HAP-1 (cell line): ENCODE measurements at regions not wholly inside any gene's neighbourhood (a gene's known extent, or its start where the extent isn't known, plus 50 kb on each side); places are given as distances from the start of the nearest gene placed in this dataset.
"Not testable (repeated sequence)": the region's sequence is repeated elsewhere in the genome, so short reads cannot be mapped to it uniquely, and the experiment has no call there.

Experiments used
- DNase-seq, 2 experiments: peaks; one replicate each; pipeline ENCODE4 v3.0.0-alpha.2; 2016 to 2020; ENCODE audit warnings: low spot score in 2 of 2
- H3K27me3 ChIP-seq: fragments of 250-450 bp; sonication (Bioruptor Pico); 2 replicates; pipeline ENCODE4 v1.5.1; 2020; ENCODE audit warnings: low read depth, mild to moderate bottlenecking, moderate library complexity
- H3K36me3 ChIP-seq: fragments of 250-450 bp; sonication (Bioruptor Pico); replicated peaks from 2 replicates; pipeline ENCODE4 v1.5.1; 2020; ENCODE audit warnings: mild to moderate bottlenecking
- H3K4me1 ChIP-seq: fragments of 250-450 bp; sonication (Bioruptor Pico); 2 replicates; pipeline ENCODE4 v1.5.1; 2020; ENCODE audit warnings: mild to moderate bottlenecking
- H3K4me3 ChIP-seq: fragments of 250-450 bp; sonication (Bioruptor Pico); 2 replicates; pipeline ENCODE4 v1.5.1; 2020; ENCODE audit warnings: mild to moderate bottlenecking, moderate library complexity
- H3K9me3 ChIP-seq: fragments of 250-450 bp; sonication (Bioruptor Pico); 2 replicates; pipeline ENCODE4 v1.5.1; 2020; ENCODE audit warnings: mild to moderate bottlenecking, moderate library complexity
- in situ Hi-C: fragments of 300-500 bp; cut with MboI; formaldehyde crosslinking; loops from 3 replicates; pipeline ENCODE4 v1.14.3; 2020; ENCODE audit warnings: low sequenced_read_pairs, inconsistent platforms, mixed read lengths

- in situ Hi-C loops, result no loop called here
- Histone ChIP-seq H3K9me3 (no peaks in the 10 kb centered on the region; the same call in 1 of the 2 replicates), H3K36me3 (no peaks in the 10 kb centered on the region), H3K4me1 (no peaks in the 10 kb centered on the region), H3K27me3 (no peaks in the 10 kb centered on the region), H3K4me3 (no peak overlapping the region)
- no peak for DNase-seq
Measured at GRCh38 chr9:124118894-124119293, 107.3 kb downstream of the LHX2 start.

GRCh38 chr9:124120272-124120671 lies 108.7 kb downstream of the LHX2 start:
- no peaks in the 10 kb centered on the region for H3K27me3 ChIP-seq
- H3K36me3 ChIP-seq, result no peaks in the 10 kb centered on the region
- H3K4me1 ChIP-seq, result no peaks in the 10 kb centered on the region
- no peak for DNase-seq
- in situ Hi-C loops, result no loop called here
- H3K9me3 ChIP-seq, result no peaks in the 10 kb centered on the region; the same call in 1 of the 2 replicates
- no peak overlapping the region for H3K4me3 ChIP-seq

- no peak for DNase-seq
- H3K4me1 ChIP-seq, result no peaks in the 10 kb centered on the region
- H3K27me3 ChIP-seq, result no peaks in the 10 kb centered on the region
- H3K36me3 ChIP-seq, result no peaks in the 10 kb centered on the region
- no peak overlapping the region for H3K4me3 ChIP-seq
- no peaks in the 10 kb centered on the region; the same call in 1 of the 2 replicates for H3K9me3 ChIP-seq
- in situ Hi-C loops, result no loop called here
Measured at GRCh38 chr9:124121725-124122124, 110.2 kb downstream of the LHX2 start.

- Histone ChIP-seq H3K36me3 (no peaks in the 10 kb centered on the region), H3K9me3 (no peaks in the 10 kb centered on the region), H3K4me3 (no peak overlapping the region), H3K4me1 (no peaks in the 10 kb centered on the region), H3K27me3 (no peaks in the 10 kb centered on the region)
- in situ Hi-C loops, result no loop called here
- no peak for DNase-seq
Measured at GRCh38 chr9:124122321-124122720, 110.8 kb downstream of the LHX2 start.

GRCh38 chr9:124122813-124123462 lies 111.4 kb downstream of the LHX2 start:
- H3K27me3 ChIP-seq, result no peaks in the 10 kb centered on the region
- DNase-seq, result no peak
- in situ Hi-C loops, result no loop called here
- H3K9me3 ChIP-seq, result no peaks in the 10 kb centered on the region
- no peaks in the 10 kb centered on the region for H3K36me3 ChIP-seq
- H3K4me3 ChIP-seq, result no peak overlapping the region
- no peaks in the 10 kb centered on the region for H3K4me1 ChIP-seq

GRCh38 chr9:124123621-124124020 lies 112.1 kb downstream of the LHX2 start:
- in situ Hi-C loops, H3K27me3 ChIP-seq, H3K36me3 ChIP-seq, H3K4me3 ChIP-seq, DNase-seq, H3K4me1 ChIP-seq, H3K9me3 ChIP-seq: not testable (repeated sequence)

- in situ Hi-C loops, result no loop called here
- Histone ChIP-seq H3K9me3 (no peaks in the 10 kb centered on the region), H3K36me3 (no peaks in the 10 kb centered on the region), H3K4me1 (peaks cover 2% of the 10 kb centered on the region), H3K4me3 (no peak overlapping the region), H3K27me3 (no peaks in the 10 kb centered on the region)
- no peak for DNase-seq
Measured at GRCh38 chr9:124124729-124125650, 113.4 kb downstream of the LHX2 start.

GRCh38 chr9:124125651-124125977 lies 114.0 kb downstream of the LHX2 start:
- Histone ChIP-seq H3K4me3 (no peak overlapping the region), H3K4me1 (peaks cover 2% of the 10 kb centered on the region), H3K36me3 (no peaks in the 10 kb centered on the region), H3K27me3 (no peaks in the 10 kb centered on the region), H3K9me3 (no peaks in the 10 kb centered on the region)
- in situ Hi-C loops, result no loop called here
- DNase-seq, result no peak

- Histone ChIP-seq H3K27me3 (no peaks in the 10 kb centered on the region), H3K4me1 (peaks cover 2% of the 10 kb centered on the region), H3K9me3 (no peaks in the 10 kb centered on the region), H3K4me3 (no peak overlapping the region), H3K36me3 (no peaks in the 10 kb centered on the region)
- in situ Hi-C loops, result no loop called here
- DNase-seq, result peak; percentile 34 to 86
Measured at GRCh38 chr9:124126648-124127646, 115.4 kb downstream of the LHX2 start.

GRCh38 chr9:124128568-124129166 lies 117.1 kb downstream of the LHX2 start:
- Histone ChIP-seq H3K27me3 (no peaks in the 10 kb centered on the region), H3K4me3 (no peak overlapping the region), H3K36me3 (no peaks in the 10 kb centered on the region), H3K9me3 (no peaks in the 10 kb centered on the region), H3K4me1 (peaks cover 2% of the 10 kb centered on the region)
- peak in 1 of 2 experiments; percentile 18 for DNase-seq
- in situ Hi-C loops, result no loop called here

- Histone ChIP-seq H3K4me1 (peaks cover 2% of the 10 kb centered on the region), H3K4me3 (no peak overlapping the region), H3K36me3 (no peaks in the 10 kb centered on the region), H3K9me3 (no peaks in the 10 kb centered on the region), H3K27me3 (no peaks in the 10 kb centered on the region)
- in situ Hi-C loops, result no loop called here
- no peak for DNase-seq
Measured at GRCh38 chr9:124130277-124131075, 118.9 kb downstream of the LHX2 start.

- H3K27me3 ChIP-seq, H3K36me3 ChIP-seq, in situ Hi-C loops, DNase-seq, H3K9me3 ChIP-seq, H3K4me1 ChIP-seq, H3K4me3 ChIP-seq: not testable (repeated sequence)
Measured at GRCh38 chr9:124131518-124131917, 120.0 kb downstream of the LHX2 start.
